ENCODE measurements at regions not wholly inside any gene's neighbourhood (a gene's known extent, or its start where the extent isn't known, plus 50 kb on each side); places are given as distances from the start of the nearest gene placed in this dataset.
"Not testable (repeated sequence)": the region's sequence is repeated elsewhere in the genome, so short reads cannot be mapped to it uniquely, and the experiment has no call there.

GRCh38 chr7:79770970-79771369 is 317.5 kb upstream of the MAGI2 start:
- Histone ChIP-seq H3K27ac (ENCODE audit: low read depth, low read length) (no peak overlapping the region), H3K23ac (ENCODE audit: low read length) (no peak overlapping the region), H3K14ac (ENCODE audit: low read length) (no peak overlapping the region), H2AFZ (ENCODE audit: insufficient read depth, low read length, poor library complexity) (no peak overlapping the region), H3K18ac (ENCODE audit: low read length) (no peak overlapping the region), H3K4me1 (ENCODE audit: control insufficient read depth in 1 of 2, insufficient read depth in 2 of 2, low read length in 2 of 2) (no peaks in the 10 kb centered on the region), H3K9me3 (ENCODE audit: insufficient read depth, low read depth, low read length) (no peaks in the 10 kb centered on the region), H4K91ac (ENCODE audit: low read depth, low read length) (no peak overlapping the region), H2BK5ac (ENCODE audit: low read depth, low read length, poor library complexity) (no peak overlapping the region), H2AK5ac (ENCODE audit: low read length) (no peak overlapping the region), H4K12ac (ENCODE audit: low read depth, low read length) (no peak overlapping the region), H3K36me3 (ENCODE audit: control insufficient read depth in 1 of 2, insufficient read depth in 2 of 2, low read length in 2 of 2) (no peaks in the 10 kb centered on the region), H3K79me2 (ENCODE audit: control insufficient read depth, insufficient read depth, low read length, poor library complexity) (no peaks in the 10 kb centered on the region), H3K4me3 (ENCODE audit: low read depth, low read length) (no peak overlapping the region), H3K4me2 (ENCODE audit: low read length) (no peak overlapping the region), H2BK120ac (ENCODE audit: insufficient read depth, low read length, poor library complexity) (no peak overlapping the region), H3K4ac (ENCODE audit: low read depth, low read length) (no peak overlapping the region), H3K9ac (ENCODE audit: low read length) (no peak overlapping the region), H3K79me1 (ENCODE audit: low read length) (no peaks in the 10 kb centered on the region), H2BK12ac (ENCODE audit: low read length) (no peak overlapping the region), H4K8ac (ENCODE audit: low read depth, low read length) (no peak overlapping the region), H3K27me3 (ENCODE audit: insufficient read depth, low read length) (no peaks in the 10 kb centered on the region)
- WGBS (ENCODE audit: extremely low coverage, insufficient coverage, insufficient read length): no CpG with 5 or more reads among the region's 2 CpGs
- DNase-seq: no peak

GRCh38 chr7:79770063-79770462 is 316.6 kb upstream of the MAGI2 start:
- H2AK5ac ChIP-seq (ENCODE audit: low read length): no peak overlapping the region
- no peak overlapping the region for H4K91ac ChIP-seq (ENCODE audit: low read depth, low read length)

GRCh38 chr7:79767876-79768560 is 314.6 kb upstream of the MAGI2 start:
- not testable (repeated sequence) for H2BK5ac ChIP-seq (ENCODE audit: low read depth, low read length, poor library complexity); H3K27ac ChIP-seq (ENCODE audit: low read depth, low read length); H3K4me3 ChIP-seq (ENCODE audit: low read depth, low read length); H4K91ac ChIP-seq (ENCODE audit: low read depth, low read length); H3K18ac ChIP-seq (ENCODE audit: low read length); H3K4me1 ChIP-seq (ENCODE audit: control insufficient read depth in 1 of 2, insufficient read depth in 2 of 2, low read length in 2 of 2); H2AFZ ChIP-seq (ENCODE audit: insufficient read depth, low read length, poor library complexity); DNase-seq; H2BK12ac ChIP-seq (ENCODE audit: low read length); H3K36me3 ChIP-seq (ENCODE audit: control insufficient read depth in 1 of 2, insufficient read depth in 2 of 2, low read length in 2 of 2); H3K79me2 ChIP-seq (ENCODE audit: control insufficient read depth, insufficient read depth, low read length, poor library complexity); H3K4ac ChIP-seq (ENCODE audit: low read depth, low read length); H4K8ac ChIP-seq (ENCODE audit: low read depth, low read length); H3K9me3 ChIP-seq (ENCODE audit: insufficient read depth, low read depth, low read length); H3K4me2 ChIP-seq (ENCODE audit: low read length); H4K12ac ChIP-seq (ENCODE audit: low read depth, low read length); H3K79me1 ChIP-seq (ENCODE audit: low read length); H3K14ac ChIP-seq (ENCODE audit: low read length); H2AK5ac ChIP-seq (ENCODE audit: low read length); H3K27me3 ChIP-seq (ENCODE audit: insufficient read depth, low read length); H3K9ac ChIP-seq (ENCODE audit: low read length); H2BK120ac ChIP-seq (ENCODE audit: insufficient read depth, low read length, poor library complexity); H3K23ac ChIP-seq (ENCODE audit: low read length)
- no CpG with 5 or more reads among the region's 46 CpGs for WGBS (ENCODE audit: extremely low coverage, insufficient coverage, insufficient read length)

More at GRCh38 chr7:79770063-79770462, 316.6 kb upstream of the MAGI2 start:
- Histone ChIP-seq H3K79me2 (ENCODE audit: control insufficient read depth, insufficient read depth, low read length, poor library complexity) (no peaks in the 10 kb centered on the region), H3K36me3 (ENCODE audit: control insufficient read depth in 1 of 2, insufficient read depth in 2 of 2, low read length in 2 of 2) (no peaks in the 10 kb centered on the region), H3K14ac (ENCODE audit: low read length) (no peak overlapping the region), H2BK120ac (ENCODE audit: insufficient read depth, low read length, poor library complexity) (no peak overlapping the region), H3K23ac (ENCODE audit: low read length) (no peak overlapping the region), H2AFZ (ENCODE audit: insufficient read depth, low read length, poor library complexity) (no peak overlapping the region), H3K27ac (ENCODE audit: low read depth, low read length) (no peak overlapping the region), H3K4me2 (ENCODE audit: low read length) (no peak overlapping the region), H3K18ac (ENCODE audit: low read length) (no peak overlapping the region), H3K27me3 (ENCODE audit: insufficient read depth, low read length) (no peaks in the 10 kb centered on the region), H4K12ac (ENCODE audit: low read depth, low read length) (no peak overlapping the region), H3K9ac (ENCODE audit: low read length) (no peak overlapping the region), H3K79me1 (ENCODE audit: low read length) (no peaks in the 10 kb centered on the region), H3K9me3 (ENCODE audit: insufficient read depth, low read depth, low read length) (no peaks in the 10 kb centered on the region), H3K4ac (ENCODE audit: low read depth, low read length) (no peak overlapping the region), H2BK5ac (ENCODE audit: low read depth, low read length, poor library complexity) (no peak overlapping the region), H4K8ac (ENCODE audit: low read depth, low read length) (no peak overlapping the region), H3K4me1 (ENCODE audit: control insufficient read depth in 1 of 2, insufficient read depth in 2 of 2, low read length in 2 of 2) (no peaks in the 10 kb centered on the region), H2BK12ac (ENCODE audit: low read length) (no peak overlapping the region), H3K4me3 (ENCODE audit: low read depth, low read length) (no peak overlapping the region)
- no peak for DNase-seq
- WGBS (ENCODE audit: extremely low coverage, insufficient coverage, insufficient read length): no CpG with 5 or more reads among the region's 2 CpGs

GRCh38 chr7:79767192-79767591 is 313.7 kb upstream of the MAGI2 start:
- H3K23ac ChIP-seq (ENCODE audit: low read length); H2BK120ac ChIP-seq (ENCODE audit: insufficient read depth, low read length, poor library complexity); H2BK5ac ChIP-seq (ENCODE audit: low read depth, low read length, poor library complexity); H4K91ac ChIP-seq (ENCODE audit: low read depth, low read length); H3K27ac ChIP-seq (ENCODE audit: low read depth, low read length); DNase-seq; H2AFZ ChIP-seq (ENCODE audit: insufficient read depth, low read length, poor library complexity); H3K14ac ChIP-seq (ENCODE audit: low read length); H3K79me2 ChIP-seq (ENCODE audit: control insufficient read depth, insufficient read depth, low read length, poor library complexity); H3K9me3 ChIP-seq (ENCODE audit: insufficient read depth, low read depth, low read length); H3K9ac ChIP-seq (ENCODE audit: low read length); H3K4me1 ChIP-seq (ENCODE audit: control insufficient read depth in 1 of 2, insufficient read depth in 2 of 2, low read length in 2 of 2); H3K18ac ChIP-seq (ENCODE audit: low read length); H3K27me3 ChIP-seq (ENCODE audit: insufficient read depth, low read length); H4K12ac ChIP-seq (ENCODE audit: low read depth, low read length); H3K79me1 ChIP-seq (ENCODE audit: low read length); H2BK12ac ChIP-seq (ENCODE audit: low read length); H3K4me2 ChIP-seq (ENCODE audit: low read length); H3K4me3 ChIP-seq (ENCODE audit: low read depth, low read length); H3K4ac ChIP-seq (ENCODE audit: low read depth, low read length); H2AK5ac ChIP-seq (ENCODE audit: low read length); H4K8ac ChIP-seq (ENCODE audit: low read depth, low read length); H3K36me3 ChIP-seq (ENCODE audit: control insufficient read depth in 1 of 2, insufficient read depth in 2 of 2, low read length in 2 of 2): not testable (repeated sequence)
- WGBS (ENCODE audit: extremely low coverage, insufficient coverage, insufficient read length): no CpG with 5 or more reads among the region's 14 CpGs

All from trophoblast cell (in vitro differentiated cells and primary cell).